GM21528 (cell line): ENCODE measurements at regions not wholly inside any gene's neighbourhood (a gene's known extent, or its start where the extent isn't known, plus 50 kb on each side); places are given as distances from the start of the nearest gene placed in this dataset.

Source experiments
- ATAC-seq: cut with Tn5 transposase; IDR thresholded peaks from one replicate; pipeline ENCODE4 v1.9.1; 2021; ENCODE audit warnings: mild to moderate bottlenecking, moderate library complexity; ENCODE audit not compliant: unreplicated experiment, low FRiP score

GRCh38 chr2:125455110-125455509, 1200.8 kb upstream of the GYPC start:
- no peak for ATAC-seq

DNA sequence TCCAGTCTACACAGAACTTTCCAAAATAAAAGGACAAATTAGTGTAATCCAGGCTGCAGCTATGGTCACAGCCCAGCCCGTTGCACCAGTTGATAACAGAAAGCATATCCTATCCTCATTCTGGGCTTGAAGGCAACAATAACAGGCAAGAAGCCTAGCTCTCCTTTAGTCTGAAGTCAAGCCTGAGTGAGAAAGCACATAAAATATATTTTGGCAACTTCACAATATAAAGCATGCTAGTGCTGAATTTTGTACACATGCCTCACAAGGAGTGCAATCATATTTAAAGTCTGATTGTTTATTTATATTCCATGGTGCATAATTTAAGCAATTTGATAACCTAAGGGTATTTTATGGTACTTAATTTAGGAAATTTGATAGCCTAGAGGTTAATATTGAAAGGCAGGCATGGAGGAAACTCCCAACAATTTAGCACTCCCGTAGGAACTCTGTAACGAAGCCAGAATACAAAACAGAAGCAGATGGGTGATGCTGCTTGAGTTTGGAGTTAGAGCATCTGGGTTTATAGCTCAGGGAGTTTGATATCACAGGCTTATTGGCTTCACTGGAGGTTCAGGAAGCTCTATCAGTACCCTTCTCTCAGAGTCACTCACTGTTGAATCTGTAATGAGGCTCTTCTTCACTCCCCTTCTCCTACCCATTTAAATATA, 1199.1 kb upstream of the GYPC start:
- no peak for ATAC-seq

GRCh38 chr2:125471963-125472362, 1184.0 kb upstream of the GYPC start:
- no peak for ATAC-seq

DNA sequence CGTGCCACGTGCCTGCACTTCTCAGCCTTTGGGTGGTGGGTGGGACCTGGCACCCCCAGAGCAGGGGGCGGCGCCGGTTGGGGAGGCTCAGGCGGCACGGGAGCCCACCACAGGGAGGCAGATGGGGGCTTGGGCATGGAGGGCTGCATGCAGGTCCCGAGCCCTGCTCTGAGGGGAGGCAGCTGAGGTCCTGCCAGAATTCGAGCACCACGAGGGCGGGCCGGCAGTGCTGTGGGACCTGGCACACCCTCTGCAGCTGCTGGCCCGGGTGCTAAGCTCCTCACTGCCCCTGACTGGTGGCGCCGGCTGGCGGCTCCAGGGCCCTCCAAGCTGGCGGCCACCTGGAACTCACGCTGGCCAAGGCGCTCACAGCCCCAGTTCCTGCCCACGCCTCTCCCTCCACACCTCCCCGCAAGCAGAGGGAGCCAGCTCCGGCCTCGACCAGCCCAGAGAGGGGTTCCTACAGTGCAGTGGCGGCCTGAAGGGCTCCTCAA, 1176.8 kb upstream of the GYPC start:
- ATAC-seq: no peak

- no peak for ATAC-seq
Measured at GRCh38 chr2:125490308-125490707, 1165.7 kb upstream of the GYPC start.

GRCh38 chr2:125491663-125492062, 1164.3 kb upstream of the GYPC start:
- ATAC-seq: no peak

DNA sequence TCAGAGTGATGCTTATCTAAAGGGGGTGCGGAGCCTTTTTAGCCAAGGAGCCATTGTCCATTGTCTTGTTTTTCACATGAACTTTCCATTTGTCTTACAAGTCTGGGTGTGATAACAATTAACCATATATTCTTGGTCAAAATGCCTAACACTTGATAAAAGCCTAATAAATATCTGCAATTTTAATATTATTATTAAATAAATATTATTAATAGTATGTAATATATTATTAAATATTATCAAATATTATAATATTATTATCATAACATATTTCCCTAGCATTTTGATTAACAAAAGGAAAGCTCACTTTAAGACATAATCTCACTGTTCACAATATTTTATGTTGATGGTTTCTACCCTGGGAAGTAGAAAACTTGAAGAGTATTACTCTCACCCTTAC, 1143.6 kb upstream of the GYPC start:
- no peak for ATAC-seq

DNA sequence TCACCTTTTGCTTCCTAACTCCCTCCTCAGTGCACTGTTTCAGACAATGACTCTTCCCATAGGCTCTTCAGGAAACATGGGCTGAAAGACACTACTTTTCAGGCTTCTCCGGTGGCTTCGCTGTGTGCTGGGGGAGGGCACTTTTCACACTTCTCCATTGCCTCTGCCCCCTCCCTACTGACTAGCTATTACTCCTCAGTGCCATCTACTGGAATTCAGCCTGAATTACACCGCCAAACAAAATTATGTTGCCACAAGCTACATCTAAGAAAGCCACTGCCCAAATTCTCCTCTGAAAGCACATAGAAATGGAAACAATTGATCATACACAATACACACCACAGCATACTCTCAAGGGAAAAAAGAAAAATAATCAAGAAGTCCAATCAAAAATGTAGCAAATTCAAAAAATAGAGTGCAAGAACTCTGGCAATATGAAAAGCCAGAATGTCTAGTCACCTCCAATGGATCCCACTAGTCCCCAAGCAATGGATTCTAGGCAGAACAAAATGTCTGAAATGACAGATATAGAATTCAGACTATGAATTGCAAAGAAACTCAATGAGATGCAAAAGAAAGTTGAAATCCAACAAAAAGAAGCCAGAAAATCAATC, 1139.4 kb upstream of the GYPC start:
- ATAC-seq: no peak

GRCh38 chr2:125526093-125526492, 1129.9 kb upstream of the GYPC start:
- ATAC-seq: no peak

DNA sequence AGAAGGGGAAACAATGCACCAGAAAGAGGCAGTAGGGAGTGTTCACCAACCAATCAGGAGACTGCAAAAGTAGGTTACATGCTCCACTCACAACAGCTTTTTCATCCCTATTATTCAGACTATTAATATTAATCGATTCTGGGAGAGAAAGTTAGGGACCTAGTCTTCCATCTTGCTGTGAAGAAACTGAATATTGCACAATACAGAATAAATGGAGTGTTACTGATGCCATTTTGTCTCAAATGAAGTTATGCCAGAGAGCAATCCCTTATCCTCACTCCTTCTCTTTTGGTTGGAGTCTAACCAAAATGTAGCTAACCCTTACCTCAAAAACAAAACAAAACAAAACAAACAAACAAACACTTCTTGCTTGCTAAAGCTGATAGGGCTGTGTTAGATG, 1120.9 kb upstream of the GYPC start:
- no peak for ATAC-seq

DNA sequence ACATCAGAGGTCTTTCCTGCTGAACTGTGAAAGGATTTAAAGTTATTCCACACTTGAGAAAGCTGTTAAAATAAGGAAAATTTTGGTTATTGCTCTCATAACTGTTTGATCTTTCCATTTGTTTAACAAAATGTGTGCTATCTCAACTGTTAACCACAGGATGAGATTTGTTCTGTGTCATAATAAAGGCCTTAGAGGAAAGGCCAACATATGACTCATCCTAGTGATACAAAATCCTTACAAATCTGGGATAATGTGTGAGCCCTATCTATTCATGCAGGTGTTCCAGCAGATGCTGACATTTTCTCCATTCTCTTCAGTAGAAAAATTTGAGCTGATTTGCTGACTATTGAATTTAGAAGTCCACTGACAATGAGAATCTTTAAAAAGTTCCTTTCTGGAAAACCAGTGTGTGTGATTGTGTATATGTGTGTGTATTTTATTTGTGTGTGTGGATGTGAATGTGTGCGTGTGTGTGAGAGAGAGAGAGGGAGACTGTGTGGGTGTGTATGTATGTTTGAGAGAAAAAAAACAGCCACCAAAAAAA, 1111.9 kb upstream of the GYPC start:
- ATAC-seq: no peak

DNA sequence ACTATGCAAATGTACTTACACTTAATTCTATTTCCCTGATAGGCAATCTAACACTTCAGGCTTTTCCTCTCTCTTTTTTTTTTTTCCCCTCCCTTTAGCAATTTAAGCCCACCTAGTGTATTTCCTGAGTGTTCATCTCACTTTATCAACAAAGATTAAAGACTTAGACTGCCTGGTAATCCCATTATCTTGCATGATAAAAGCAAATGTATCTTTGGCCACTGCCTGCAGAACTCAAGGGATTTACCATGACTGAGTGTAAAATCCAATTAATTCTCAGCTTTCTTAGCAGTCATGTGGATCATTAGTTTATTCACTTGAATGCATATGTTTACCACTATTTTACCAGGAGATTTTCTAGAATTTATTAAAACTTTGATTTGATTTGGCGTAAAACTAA, 1102.2 kb upstream of the GYPC start:
- no peak for ATAC-seq

GRCh38 chr2:125554956-125555355, 1101.0 kb upstream of the GYPC start:
- no peak for ATAC-seq

GRCh38 chr2:125559186-125559585, 1096.8 kb upstream of the GYPC start:
- no peak for ATAC-seq

- ATAC-seq: no peak
Measured at GRCh38 chr2:125560855-125561254, 1095.1 kb upstream of the GYPC start.

DNA sequence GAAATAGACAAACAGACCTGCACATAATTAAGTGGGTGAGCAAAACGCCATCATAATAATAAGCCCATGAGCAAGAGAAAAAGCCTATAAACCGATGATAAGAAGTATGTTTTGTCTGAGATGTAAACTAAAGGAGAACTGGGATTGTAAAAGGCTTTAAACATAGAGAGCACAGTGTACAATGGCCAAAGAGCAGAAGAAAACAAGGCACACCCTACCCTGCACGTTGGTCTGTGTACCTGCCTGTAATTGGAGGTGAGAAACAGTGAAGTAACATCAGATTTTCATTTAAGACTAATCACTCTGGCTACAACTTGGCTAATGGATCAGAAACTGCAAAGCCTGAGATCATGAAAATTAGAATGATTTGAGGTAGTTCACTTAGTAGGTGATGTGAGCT, 1094.7 kb upstream of the GYPC start:
- ATAC-seq: no peak

GRCh38 chr2:125562924-125563323, 1093.0 kb upstream of the GYPC start:
- ATAC-seq: no peak

DNA sequence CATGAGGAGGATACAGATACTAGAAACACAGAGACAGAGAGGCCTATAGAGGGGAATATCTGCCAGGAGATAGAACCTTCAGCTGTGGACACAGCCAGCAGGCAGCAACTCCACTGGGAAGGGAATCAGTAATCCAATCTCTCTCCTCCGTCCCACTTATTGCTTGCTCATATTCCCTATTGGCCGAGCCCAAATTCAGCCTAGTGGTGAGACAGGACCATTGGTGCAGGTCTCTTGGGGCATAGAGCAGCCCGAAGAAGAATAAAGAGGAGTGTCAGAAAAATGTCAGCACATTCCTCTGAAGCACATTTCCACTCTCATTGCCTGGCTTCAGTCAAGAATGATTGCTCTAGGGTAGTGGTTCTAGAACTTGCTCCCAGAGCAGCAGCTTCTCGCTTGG, 1091.5 kb upstream of the GYPC start:
- ATAC-seq: no peak

- ATAC-seq: no peak
Measured at GRCh38 chr2:125566422-125566821, 1089.5 kb upstream of the GYPC start.

GRCh38 chr2:125567100-125567499, 1088.9 kb upstream of the GYPC start:
- no peak for ATAC-seq

GRCh38 chr2:125572660-125573059, 1083.3 kb upstream of the GYPC start:
- ATAC-seq: no peak

DNA sequence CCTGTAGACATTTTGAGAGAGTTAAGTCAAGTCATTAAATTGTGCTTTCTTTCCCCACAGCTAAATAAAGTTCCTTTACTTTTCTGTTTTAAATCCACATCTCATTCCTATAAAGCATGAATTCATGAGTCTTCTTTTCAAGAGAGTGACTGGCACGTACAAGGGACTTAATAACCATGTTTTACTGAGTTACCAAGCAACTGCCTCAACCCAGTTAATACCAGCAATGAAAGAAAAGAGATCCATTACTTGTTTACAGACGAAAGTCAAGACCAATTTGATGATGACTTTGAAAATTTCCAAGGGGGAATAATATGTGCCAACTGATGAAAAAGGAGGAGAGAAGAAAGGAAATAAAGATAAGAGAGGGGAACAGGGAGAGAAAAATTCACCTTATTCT, 1082.5 kb upstream of the GYPC start:
- ATAC-seq: no peak
